ENCODE measurements at regions not wholly inside any gene's neighbourhood (a gene's known extent, or its start where the extent isn't known, plus 50 kb on each side); places are given as distances from the start of the nearest gene placed in this dataset.
A peak's percentile ranks its signal among the peaks of the same experiment; 100 is the strongest.

DNA sequence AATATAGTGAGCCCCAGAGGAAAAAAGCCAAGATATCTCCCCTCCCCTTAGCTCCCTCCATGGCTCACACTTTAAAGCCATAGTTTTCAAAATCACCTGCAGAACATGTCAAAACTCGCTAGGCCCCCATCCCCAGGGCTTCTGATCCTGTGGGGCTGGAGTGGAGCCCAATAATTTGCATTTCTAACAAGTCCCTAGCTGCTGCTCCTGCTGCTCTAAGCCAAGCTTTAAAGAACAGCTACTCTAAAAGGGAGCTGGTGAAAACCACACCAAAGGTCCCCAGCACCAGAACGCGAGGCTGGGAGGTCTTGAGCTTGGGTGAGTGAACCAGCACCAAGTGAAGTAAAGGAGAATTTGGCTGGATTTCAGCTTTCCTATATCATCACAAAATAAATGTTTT, 237.1 kb downstream of the ZNF674 start:
- no peaks in the 10 kb centered on the region for H3K36me3 ChIP-seq (ENCODE audit: control insufficient read depth, insufficient read depth, low read length)
- no peak for DNase-seq (ENCODE audit: low read depth)
- ChIA-PET POLR2A (no interaction called here), CTCF (no interaction called here)
- H3K27me3 ChIP-seq (ENCODE audit: control insufficient read depth, insufficient read depth, low read length) = no peaks in the 10 kb centered on the region
- no peak overlapping the region for H3K4me3 ChIP-seq (ENCODE audit: low read depth, low read length)
- TF ChIP-seq, protein P1, sequence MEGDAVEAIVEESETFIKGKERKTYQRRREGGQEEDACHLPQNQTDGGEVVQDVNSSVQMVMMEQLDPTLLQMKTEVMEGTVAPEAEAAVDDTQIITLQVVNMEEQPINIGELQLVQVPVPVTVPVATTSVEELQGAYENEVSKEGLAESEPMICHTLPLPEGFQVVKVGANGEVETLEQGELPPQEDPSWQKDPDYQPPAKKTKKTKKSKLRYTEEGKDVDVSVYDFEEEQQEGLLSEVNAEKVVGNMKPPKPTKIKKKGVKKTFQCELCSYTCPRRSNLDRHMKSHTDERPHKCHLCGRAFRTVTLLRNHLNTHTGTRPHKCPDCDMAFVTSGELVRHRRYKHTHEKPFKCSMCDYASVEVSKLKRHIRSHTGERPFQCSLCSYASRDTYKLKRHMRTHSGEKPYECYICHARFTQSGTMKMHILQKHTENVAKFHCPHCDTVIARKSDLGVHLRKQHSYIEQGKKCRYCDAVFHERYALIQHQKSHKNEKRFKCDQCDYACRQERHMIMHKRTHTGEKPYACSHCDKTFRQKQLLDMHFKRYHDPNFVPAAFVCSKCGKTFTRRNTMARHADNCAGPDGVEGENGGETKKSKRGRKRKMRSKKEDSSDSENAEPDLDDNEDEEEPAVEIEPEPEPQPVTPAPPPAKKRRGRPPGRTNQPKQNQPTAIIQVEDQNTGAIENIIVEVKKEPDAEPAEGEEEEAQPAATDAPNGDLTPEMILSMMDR (IDR thresholded peaks at IDR 0.05; ENCODE audit: insufficient read depth, low read depth, low read length) = no peak

DNA sequence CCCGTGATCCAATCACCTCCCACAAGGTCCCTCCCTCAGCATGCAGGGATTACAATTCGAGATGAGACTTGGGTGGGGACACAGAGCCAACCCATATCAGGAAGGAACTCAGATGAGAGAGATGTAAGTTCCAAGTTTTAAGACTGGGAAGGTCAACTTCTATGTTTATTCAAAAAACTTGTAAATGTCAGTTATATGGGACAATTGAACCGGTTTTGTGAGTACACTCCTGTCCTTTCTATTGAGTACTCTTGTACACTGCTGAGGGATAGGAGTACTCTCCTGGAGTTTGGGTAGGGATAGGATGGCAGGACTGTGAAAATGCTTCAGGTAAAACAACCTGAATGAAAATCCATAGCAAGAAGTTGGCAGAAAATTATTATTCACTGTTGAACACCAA, 239.1 kb downstream of the ZNF674 start:
- TF ChIP-seq, protein P1 (IDR thresholded peaks at IDR 0.05; ENCODE audit: insufficient read depth, low read depth, low read length) = no peak
- ChIA-PET POLR2A (no interaction called here), CTCF (no interaction called here)

DNA sequence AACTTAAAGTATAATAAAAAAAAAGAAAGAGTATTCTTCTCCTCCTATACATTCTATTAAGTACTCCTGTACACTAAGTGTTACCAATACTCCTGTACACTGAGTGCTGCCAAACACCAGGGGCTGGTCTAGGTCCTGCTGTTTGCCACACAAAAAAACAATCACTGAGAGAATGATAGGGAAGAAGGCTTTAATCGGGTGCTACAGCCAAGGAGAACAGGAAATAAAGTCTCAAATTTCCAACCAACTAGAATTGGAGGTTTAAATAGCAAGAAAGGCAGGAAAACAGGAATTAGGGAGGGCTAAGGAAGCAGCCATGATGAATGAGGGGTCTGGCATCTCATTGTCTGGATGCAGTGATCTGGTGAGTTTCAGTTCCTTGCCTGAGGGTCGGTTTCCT, 239.8 kb downstream of the ZNF674 start:
- no peak overlapping the region for H3K4me3 ChIP-seq (ENCODE audit: low read depth, low read length)
- no peak for DNase-seq (ENCODE audit: low read depth)
- ChIA-PET CTCF (no interaction called here), POLR2A (no interaction called here)
- H3K27me3 ChIP-seq (ENCODE audit: control insufficient read depth, insufficient read depth, low read length) = no peaks in the 10 kb centered on the region
- TF ChIP-seq, protein P1 (IDR thresholded peaks at IDR 0.05; ENCODE audit: insufficient read depth, low read depth, low read length) = no peak
- H3K36me3 ChIP-seq (ENCODE audit: control insufficient read depth, insufficient read depth, low read length) = no peaks in the 10 kb centered on the region

More for the DNA sequence above, 239.1 kb downstream of the ZNF674 start:
- Histone ChIP-seq H3K4me3 (ENCODE audit: low read depth, low read length) (no peak overlapping the region), H3K27me3 (ENCODE audit: control insufficient read depth, insufficient read depth, low read length) (no peaks in the 10 kb centered on the region), H3K36me3 (ENCODE audit: control insufficient read depth, insufficient read depth, low read length) (no peaks in the 10 kb centered on the region)
- no peak for DNase-seq (ENCODE audit: low read depth)

DNA sequence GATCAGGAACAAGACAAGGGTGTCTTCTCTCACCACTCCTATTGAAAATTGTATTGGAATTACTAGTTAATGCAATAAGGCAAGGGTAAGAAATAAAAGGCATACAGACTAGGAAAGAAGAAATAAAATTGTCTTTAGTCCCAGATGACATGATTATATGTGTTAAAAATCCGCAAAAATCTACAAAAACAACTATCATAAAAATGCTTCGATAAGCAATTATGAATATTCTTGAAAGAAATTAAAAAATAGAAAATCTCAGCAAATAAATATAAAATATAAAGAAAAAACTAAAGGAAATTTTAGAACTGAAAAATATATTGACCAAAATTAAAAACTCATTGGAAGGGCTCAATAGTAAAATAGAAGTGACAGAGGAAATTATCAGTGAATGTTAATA, 243.3 kb downstream of the ZNF674 start:
- TF ChIP-seq, protein P1 (IDR thresholded peaks at IDR 0.05; ENCODE audit: insufficient read depth, low read depth, low read length) = no peak
- H3K27me3 ChIP-seq (ENCODE audit: control insufficient read depth, insufficient read depth, low read length) = no peaks in the 10 kb centered on the region
- POLR2A ChIA-PET = no interaction called here
- no peak overlapping the region for H3K4me3 ChIP-seq (ENCODE audit: low read depth, low read length)
- CTCF ChIA-PET = no interaction called here
- DNase-seq (ENCODE audit: low read depth) = no peak
- H3K36me3 ChIP-seq (ENCODE audit: control insufficient read depth, insufficient read depth, low read length) = no peaks in the 10 kb centered on the region

DNA sequence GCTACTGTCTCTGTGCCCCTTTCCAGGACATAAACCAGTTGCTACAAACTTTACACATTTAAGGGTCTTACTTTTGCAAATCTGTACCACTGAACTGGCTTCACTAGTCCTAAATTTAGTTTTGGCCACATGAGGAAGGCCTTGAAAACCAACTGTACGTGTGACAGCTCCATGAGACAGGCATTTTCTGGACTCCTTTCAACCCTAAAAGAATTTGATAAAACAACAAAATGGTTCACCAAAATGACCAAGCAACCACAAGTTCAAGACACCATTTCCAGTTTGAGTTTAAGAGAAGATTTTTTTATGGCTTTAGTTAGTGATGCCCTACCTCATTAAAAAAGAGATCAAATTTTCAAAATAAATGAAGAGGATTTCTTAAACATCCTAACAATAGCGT, 246.4 kb downstream of the ZNF674 start:
- CTCF ChIA-PET = no interaction called here
- peak; percentile 36 for DNase-seq (ENCODE audit: low read depth)
- POLR2A ChIA-PET = no interaction called here
- no peaks in the 10 kb centered on the region for H3K36me3 ChIP-seq (ENCODE audit: control insufficient read depth, insufficient read depth, low read length)
- H3K4me3 ChIP-seq (ENCODE audit: low read depth, low read length) = no peak overlapping the region
- TF ChIP-seq, protein P1 (IDR thresholded peaks at IDR 0.05; ENCODE audit: insufficient read depth, low read depth, low read length) = no peak
- H3K27me3 ChIP-seq (ENCODE audit: control insufficient read depth, insufficient read depth, low read length) = 0 out of 2 replicates have a peak, but pooled peaks cover 2% of the 10 kb centered on the region

Measured in BJ (cell line).